Fibroblast of upper back skin (primary cell): ENCODE measurements at regions not wholly inside any gene's neighbourhood (a gene's known extent, or its start where the extent isn't known, plus 50 kb on each side); places are given as distances from the start of the nearest gene placed in this dataset.
"Not testable (repeated sequence)": the region's sequence is repeated elsewhere in the genome, so short reads cannot be mapped to it uniquely, and the experiment has no call there.

Experiments used
- DNase-seq: peaks from one replicate; pipeline ENCODE4 v3.0.0-alpha.2; 2013

DNA sequence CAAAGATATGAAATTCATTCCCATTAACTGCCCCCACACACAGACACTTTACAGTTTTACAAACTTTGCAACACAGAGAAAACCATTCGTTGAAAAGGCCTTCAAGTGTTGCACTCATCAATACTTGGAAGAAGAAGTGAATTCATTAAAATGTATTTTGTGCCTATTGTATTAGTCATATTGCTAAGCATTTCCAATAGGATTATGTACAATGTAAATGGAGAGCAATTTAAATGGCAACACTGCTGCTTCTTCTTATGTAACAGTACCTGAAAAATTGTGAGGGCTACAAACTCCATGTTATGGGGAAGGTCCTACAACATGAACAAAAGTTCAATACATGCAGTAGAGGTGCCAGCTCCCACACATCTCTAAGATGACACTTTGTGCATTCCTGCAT is 209.3 kb upstream of the POGK start:
- DNase-seq, result no peak

- no peak for DNase-seq
Measured at GRCh38 chr1:166630369-166630768, 208.9 kb upstream of the POGK start.

DNA sequence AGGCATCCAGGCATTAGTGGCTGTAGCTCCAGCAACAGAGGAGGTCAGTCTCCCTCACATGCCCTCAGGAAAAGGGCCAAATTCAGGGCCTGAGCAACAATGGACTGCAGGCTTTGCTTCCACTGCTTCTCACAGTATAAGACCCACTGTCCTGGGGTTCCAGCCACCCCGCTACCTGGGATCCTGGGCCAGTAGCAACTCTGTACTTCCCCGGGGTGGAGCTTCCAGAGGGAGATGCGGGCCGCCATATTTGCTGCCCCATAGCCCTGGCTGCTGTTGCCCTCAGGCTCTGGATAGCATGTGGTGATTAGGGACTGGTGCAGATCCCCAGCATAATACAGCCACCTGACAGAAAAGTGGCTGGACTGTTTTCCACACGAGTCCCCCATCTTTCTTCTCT is 201.1 kb upstream of the POGK start:
- no peak for DNase-seq

GRCh38 chr1:166657228-166657627 is 182.0 kb upstream of the POGK start:
- DNase-seq, result not testable (repeated sequence)

DNA sequence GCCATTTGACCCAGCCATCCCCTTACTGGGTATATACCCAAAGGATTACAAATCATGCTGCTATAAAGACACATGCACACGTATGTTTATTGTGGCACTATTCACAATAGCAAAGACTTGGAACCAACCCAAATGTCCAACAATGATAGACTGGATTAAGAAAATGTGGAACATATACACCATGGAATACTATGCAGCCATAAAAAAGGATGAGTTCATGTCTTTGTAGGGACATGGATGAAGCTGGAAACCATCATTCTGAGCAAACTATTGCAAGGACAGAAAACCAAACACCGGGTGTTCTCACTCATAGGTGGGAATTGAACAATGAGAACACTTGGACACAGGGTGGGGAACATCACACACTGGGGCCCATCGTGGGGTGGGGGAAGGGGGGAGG is 172.5 kb upstream of the POGK start:
- not testable (repeated sequence) for DNase-seq

- DNase-seq, result not testable (repeated sequence)
Measured at GRCh38 chr1:166667600-166667999, 171.7 kb upstream of the POGK start.

DNA sequence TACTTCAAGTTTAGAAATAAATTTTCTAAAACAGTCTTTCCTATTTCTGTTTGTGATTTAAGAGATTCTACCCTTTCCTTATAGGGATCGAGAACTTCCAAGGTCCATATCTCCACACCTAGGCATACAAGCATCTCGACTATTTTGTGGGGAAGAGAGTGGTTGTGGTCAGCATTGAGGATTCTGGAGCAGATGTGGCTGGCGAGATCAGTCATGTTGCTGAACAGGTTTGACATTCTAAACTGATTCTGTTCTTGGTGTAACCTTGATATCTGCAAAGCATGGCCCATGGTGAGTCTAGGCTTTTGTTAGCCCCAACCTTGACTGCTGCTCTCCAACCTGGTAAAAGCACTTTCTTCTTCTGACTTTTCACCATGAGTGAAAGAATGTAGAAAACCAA is 167.6 kb upstream of the POGK start:
- no peak for DNase-seq

DNA sequence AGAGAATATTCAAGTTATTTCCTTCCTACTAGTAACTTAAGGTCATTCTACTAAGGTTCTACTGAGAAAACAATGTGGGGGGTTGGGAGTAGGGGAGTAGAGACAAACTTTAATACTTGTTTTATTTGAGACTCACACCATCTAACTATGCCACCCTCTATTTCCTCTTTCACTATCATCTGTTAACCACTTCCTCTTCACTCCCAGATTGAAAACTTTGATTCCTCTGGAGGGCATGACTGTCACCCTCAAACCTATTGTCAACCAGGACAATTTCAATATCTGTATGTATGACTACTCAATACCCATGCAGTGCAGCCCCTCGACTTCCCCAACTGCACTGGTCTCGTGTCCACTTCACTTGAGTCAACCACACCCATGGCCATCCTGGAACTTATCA is 165.6 kb upstream of the POGK start:
- no peak for DNase-seq

- DNase-seq, result no peak
Measured at GRCh38 chr1:166675213-166675612, 164.1 kb upstream of the POGK start.

DNA sequence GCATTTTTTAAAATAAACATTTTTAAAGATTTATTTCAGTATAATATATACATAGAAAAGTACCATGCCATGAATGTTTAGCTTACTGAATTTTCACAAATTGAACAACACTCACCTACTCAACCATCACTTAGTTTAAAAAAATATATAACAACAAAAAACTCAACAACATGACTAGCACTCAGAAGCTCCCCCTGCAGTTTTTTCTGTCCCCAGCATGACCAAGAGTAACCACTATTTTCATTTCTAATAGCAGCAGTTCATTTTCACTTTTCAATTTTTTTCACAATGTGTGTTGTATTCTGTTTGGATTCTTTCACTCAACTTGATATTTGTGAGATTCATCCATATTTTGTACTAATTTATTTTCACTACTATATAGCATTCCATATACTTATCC is 162.3 kb upstream of the POGK start:
- no peak for DNase-seq

- no peak for DNase-seq
Measured at GRCh38 chr1:166679369-166679768, 159.9 kb upstream of the POGK start.

- no peak for DNase-seq
Measured at GRCh38 chr1:166682588-166682987, 156.7 kb upstream of the POGK start.

GRCh38 chr1:166684669-166685068 is 154.6 kb upstream of the POGK start:
- DNase-seq, result not testable (repeated sequence)

GRCh38 chr1:166685200-166685599 is 154.1 kb upstream of the POGK start:
- no peak for DNase-seq

DNA sequence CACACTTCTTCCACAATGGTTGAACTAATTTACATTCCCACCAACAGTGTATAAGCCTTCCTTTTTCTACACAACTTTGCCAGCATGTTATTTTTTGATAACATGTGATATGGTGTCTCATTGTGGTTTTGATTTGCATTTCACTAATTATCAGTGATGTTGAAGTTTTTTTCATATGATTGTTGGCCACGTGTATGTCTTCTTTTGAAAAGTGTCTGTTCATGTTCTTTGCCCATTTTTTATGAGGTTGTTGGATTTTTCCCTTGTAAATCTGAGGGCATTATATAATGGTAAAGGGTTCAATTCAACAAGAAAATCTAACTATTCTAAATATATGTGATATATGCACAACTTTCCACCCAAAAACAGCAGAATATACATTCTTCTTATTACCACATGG is 153.4 kb upstream of the POGK start:
- DNase-seq, result not testable (repeated sequence)

- not testable (repeated sequence) for DNase-seq
Measured at GRCh38 chr1:166690596-166690995, 148.7 kb upstream of the POGK start.

DNA sequence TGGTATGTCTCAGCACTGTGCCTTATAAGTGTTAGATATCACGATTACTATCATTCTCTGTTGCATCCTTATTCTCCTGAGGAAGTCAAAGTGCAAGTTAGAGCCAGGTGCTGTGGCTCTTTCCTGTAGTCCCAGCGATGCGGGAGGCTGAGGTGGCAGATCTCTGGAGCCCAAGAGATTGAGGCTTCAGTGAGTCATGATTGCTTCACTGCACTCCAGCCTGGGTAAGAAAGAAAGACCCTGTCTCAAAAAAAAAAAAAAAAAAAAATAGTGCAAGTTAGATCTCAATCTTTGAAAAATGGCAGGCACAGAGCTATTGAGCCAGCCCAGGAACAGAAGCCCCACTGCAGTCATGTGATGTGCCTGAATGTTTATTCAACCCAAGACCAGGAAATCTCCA is 147.8 kb upstream of the POGK start:
- DNase-seq, result no peak

DNA sequence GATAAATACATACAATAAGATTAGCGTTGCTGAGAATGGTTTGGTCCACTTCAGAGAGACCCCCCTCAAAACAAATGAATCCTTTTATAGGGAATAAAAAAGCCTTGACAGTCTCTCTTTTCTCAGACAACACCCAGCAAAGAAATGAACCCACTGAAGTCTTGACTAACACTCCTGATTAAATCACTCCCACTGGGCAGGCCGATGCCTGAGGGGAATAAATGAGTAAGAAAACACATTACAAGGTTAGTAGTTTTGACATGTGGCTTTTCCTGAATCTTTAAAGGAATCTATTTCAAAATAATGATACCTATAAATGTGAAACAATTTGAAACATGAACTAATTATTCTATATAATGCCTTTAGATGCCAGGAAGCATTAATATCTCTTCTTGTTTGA is 146.9 kb upstream of the POGK start:
- no peak for DNase-seq

GRCh38 chr1:166693158-166693557 is 146.1 kb upstream of the POGK start:
- no peak for DNase-seq

DNA sequence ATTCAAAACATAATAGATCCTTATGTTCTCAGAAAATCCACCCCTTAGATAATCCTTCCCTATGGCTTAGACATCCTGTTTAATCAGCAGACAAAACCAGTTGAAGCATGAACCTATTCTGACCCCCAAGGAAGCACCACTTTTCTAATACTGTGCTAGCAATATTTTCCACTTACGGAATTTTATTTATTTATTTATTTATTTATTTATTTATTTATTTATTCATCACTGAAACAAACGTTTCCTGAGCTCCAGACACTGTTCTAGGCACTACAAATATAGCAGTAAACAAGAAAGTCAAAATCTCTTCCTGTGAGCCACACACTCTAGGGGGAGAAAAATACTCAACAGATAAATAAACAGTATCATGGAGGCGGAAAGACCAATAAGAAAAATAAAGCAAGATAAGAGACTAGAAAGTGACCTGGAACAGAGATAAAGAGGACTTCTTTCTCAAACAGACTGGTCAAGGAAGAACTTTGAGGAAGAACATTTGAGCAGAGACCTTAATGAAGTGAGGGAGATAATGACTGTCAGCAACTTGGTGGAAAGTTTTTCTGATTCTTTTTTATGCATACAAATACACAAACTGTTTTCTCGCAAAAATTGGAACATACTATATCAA is 145.5 kb upstream of the POGK start:
- no peak for DNase-seq

DNA sequence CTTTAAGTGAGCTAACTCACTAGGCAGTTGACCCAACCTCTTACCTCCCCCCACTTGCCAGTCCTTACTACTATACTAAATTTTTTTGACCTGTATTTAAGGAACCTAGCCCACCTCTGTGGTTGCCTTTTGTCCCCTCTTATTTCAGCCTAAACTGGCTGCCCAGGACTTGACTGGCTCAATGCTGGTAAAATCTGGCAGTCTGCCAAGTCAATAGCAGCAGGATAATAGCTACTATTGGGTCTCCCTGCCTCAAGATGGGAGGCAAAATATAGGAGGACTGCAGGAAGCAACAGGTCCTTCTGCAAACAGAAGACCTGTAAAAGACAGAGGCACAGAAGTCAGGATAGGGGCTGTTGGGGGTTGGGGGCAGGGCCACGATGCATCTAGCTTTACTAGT is 144.2 kb upstream of the POGK start:
- no peak for DNase-seq

GRCh38 chr1:166695834-166696233 is 143.4 kb upstream of the POGK start:
- DNase-seq, result not testable (repeated sequence)

DNA sequence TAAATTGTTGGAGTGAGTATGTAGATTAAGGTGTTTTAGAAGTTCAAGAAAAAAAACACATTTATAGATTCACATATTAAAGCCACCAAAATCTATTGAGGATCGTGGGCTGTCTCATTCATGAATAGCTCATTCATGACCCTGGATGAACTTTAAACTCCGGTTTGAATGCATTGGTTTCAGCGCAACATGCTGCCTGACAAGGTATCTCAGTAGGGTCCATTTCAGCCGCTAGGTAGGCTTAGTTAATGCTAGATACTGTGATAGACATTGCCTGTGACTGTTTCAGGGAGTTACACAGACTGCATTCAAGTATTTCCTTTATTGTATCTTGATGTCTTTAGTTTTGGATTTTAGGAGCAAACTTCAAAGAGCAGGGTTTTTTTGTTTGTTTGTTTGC is 140.5 kb upstream of the POGK start:
- no peak for DNase-seq

- DNase-seq, result no peak
Measured at GRCh38 chr1:166699613-166700012, 139.7 kb upstream of the POGK start.

GRCh38 chr1:166700696-166701095 is 138.6 kb upstream of the POGK start:
- no peak for DNase-seq
